GM12878 (cell line): ENCODE measurements at regions not wholly inside any gene's neighbourhood (a gene's known extent, or its start where the extent isn't known, plus 50 kb on each side); places are given as distances from the start of the nearest gene placed in this dataset.

Experiments used
- ATAC-seq: fragments of 200-7000 bp; cut with Tn5 transposase; 3 replicates; pipeline ENCODE4 v1.9.1; 2020; ENCODE audit warnings: mild to moderate bottlenecking, moderate library complexity
- BruUV-seq: library from RNA; stranded (reverse); fragments of 400-500 nt; replicated peaks from 2 replicates; lab custom pipeline; 2021; lab: Mats Ljungman, UMichigan
- CTCF ChIA-PET: fragments of 300-600 bp; sonication (Branson Sonifier 250); formaldehyde crosslinking; extraction: SDS; loops from one replicate; lab custom pipeline; 2021; ENCODE audit warnings: inconsistent platforms; lab: Yijun Ruan, JAX
- POLR2A ChIA-PET: fragments of 350-600 bp; formaldehyde crosslinking; extraction: SDS; loops from one replicate; lab custom pipeline; 2021; ENCODE audit warnings: inconsistent platforms; lab: Charles Lee
- RAD21 ChIA-PET: fragments of 300-600 bp; sonication (Branson Sonifier 250); formaldehyde crosslinking; loops from one replicate; lab custom pipeline; 2023; ENCODE audit warnings: antibody characterized with exemption; ENCODE audit not compliant: unreplicated experiment; lab: Charles Lee
- SMC1A ChIA-PET: fragments of 300-600 bp; sonication (Branson Sonifier 250); formaldehyde crosslinking; loops from one replicate; lab custom pipeline; 2023; ENCODE audit not compliant: unreplicated experiment, uncharacterized antibody; lab: Charles Lee
- DNase-seq: peaks from one replicate; pipeline ENCODE4 v3.0.0-alpha.2; 2011; ENCODE audit warnings: low read depth, low spot score
- FAIRE-seq: peaks from 3 replicates; lab custom pipeline; 2011; peaks lifted over from hg19 to GRCh38; lab: Jason Lieb, UNC
- H2AFZ ChIP-seq: 2 replicates; pipeline ENCODE4 v1.6.0; 2011; ENCODE audit warnings: low read depth, low read length, control low read depth; ENCODE audit not compliant: control insufficient read depth
- H3K27ac ChIP-seq: 2 replicates; pipeline ENCODE4 v1.5.1; 2011; ENCODE audit warnings: control low read depth; ENCODE audit not compliant: control insufficient read depth, insufficient read depth
- H3K27me3 ChIP-seq, 2 experiments: replicated peaks in 1 of 2; 2 replicates each; pipeline versions ENCODE4 v1.6.0 to v1.6.1; 2011; ENCODE audit warnings: low read length in 1 of 2; ENCODE audit not compliant: control insufficient read depth in 2 of 2, insufficient read depth in 2 of 2
- H3K36me3 ChIP-seq, 2 experiments: 2 replicates each; pipeline ENCODE4 v1.5.1; 2011; ENCODE audit warnings: low read length in 1 of 2; ENCODE audit not compliant: control insufficient read depth in 2 of 2, insufficient read depth in 2 of 2
- H3K4me1 ChIP-seq: 2 replicates; pipeline ENCODE4 v1.6.1; 2011; ENCODE audit warnings: mild to moderate bottlenecking, low read length, moderate library complexity, mixed read lengths; ENCODE audit not compliant: control insufficient read depth, insufficient read depth
- H3K4me2 ChIP-seq: 2 replicates; pipeline ENCODE4 v1.6.0; 2011; ENCODE audit warnings: control low read depth; ENCODE audit not compliant: control insufficient read depth, insufficient read depth
- H3K4me3 ChIP-seq: fragments of 200-600 bp; sonication (generic); 2 replicates; pipeline ENCODE4 v1.5.1; 2016
- H3K79me2 ChIP-seq: 2 replicates; pipeline ENCODE4 v1.6.0; 2011; ENCODE audit warnings: low read length; ENCODE audit not compliant: control insufficient read depth, insufficient read depth
- H3K9ac ChIP-seq: 2 replicates; pipeline ENCODE4 v1.8.0; 2011; ENCODE audit warnings: low read length, control low read depth, mixed read lengths; ENCODE audit not compliant: control insufficient read depth, insufficient read depth
- H3K9me3 ChIP-seq: replicated peaks from 3 replicates; pipeline ENCODE4 v1.5.1; 2011; ENCODE audit warnings: mild to moderate bottlenecking, low read length; ENCODE audit not compliant: control insufficient read depth, insufficient read depth
- H4K20me1 ChIP-seq: 2 replicates; pipeline ENCODE4 v1.6.0; 2011; ENCODE audit not compliant: control insufficient read depth, insufficient read depth
- ASH2L ChIP-seq: fragments of 300-600, 200-600 bp; sonication (generic); IDR thresholded peaks from 2 replicates; pipeline ENCODE4 v1.6.1; 2017; ENCODE audit warnings: low read depth, mild to moderate bottlenecking, borderline replicate concordance
- BHLHE40 ChIP-seq, 2 experiments: fragments of 450-650 bp in 1 of 2; IDR thresholded peaks; 2 replicates each; pipeline ENCODE4 v1.6.1; 2011 to 2017; ENCODE audit warnings: low read depth in 2 of 2, borderline replicate concordance in 1 of 2, improper control_type of control experiment in 1 of 2, low read length in 1 of 2, mild to moderate bottlenecking in 1 of 2
- CREB1 ChIP-seq: IDR thresholded peaks from 2 replicates; pipeline ENCODE4 v1.6.1; 2012; ENCODE audit warnings: low read depth, mild to moderate bottlenecking, inconsistent platforms
- DPF2 ChIP-seq: fragments of 450-650 bp; IDR thresholded peaks from 2 replicates; pipeline ENCODE4 v1.6.1; 2017; ENCODE audit warnings: mild to moderate bottlenecking
- IKZF1 ChIP-seq: fragments of 450-650 bp; conservative IDR thresholded peaks from 2 replicates; pipeline ENCODE4 v1.6.1; 2017; ENCODE audit warnings: antibody characterized with exemption, mild to moderate bottlenecking
- NFIC ChIP-seq: IDR thresholded peaks from 2 replicates; pipeline ENCODE4 v1.6.1; 2012; ENCODE audit warnings: low read depth, mild to moderate bottlenecking, inconsistent platforms, low read length, moderate library complexity
- NFYB ChIP-seq: IDR thresholded peaks from 2 replicates; pipeline ENCODE4 v1.6.1; 2011; ENCODE audit warnings: low read depth, mild to moderate bottlenecking, low read length, improper control_type of control experiment, moderate library complexity; ENCODE audit not compliant: insufficient read depth
- NKRF ChIP-seq: fragments of 450-650 bp; conservative IDR thresholded peaks from 2 replicates; pipeline ENCODE4 v1.6.1; 2017; ENCODE audit warnings: mild to moderate bottlenecking, moderate library complexity
- RFX5 ChIP-seq: IDR thresholded peaks from 2 replicates; pipeline ENCODE4 v1.6.1; 2011; ENCODE audit warnings: low read depth, low read length, improper control_type of control experiment
- SIX5 ChIP-seq: IDR thresholded peaks from 2 replicates; pipeline ENCODE4 v1.6.1; 2011; ENCODE audit warnings: mild to moderate bottlenecking, low read depth, low read length, moderate library complexity; ENCODE audit not compliant: severe bottlenecking
- SKIL ChIP-seq: fragments of 450-650 bp; IDR thresholded peaks from 2 replicates; pipeline ENCODE4 v1.6.1; 2017; ENCODE audit warnings: mild to moderate bottlenecking, low read depth, inconsistent platforms; ENCODE audit not compliant: poor library complexity, severe bottlenecking
- STAT1 ChIP-seq: fragments of 450-650 bp; conservative IDR thresholded peaks from 2 replicates; pipeline ENCODE4 v1.6.1; 2014; ENCODE audit warnings: antibody characterized with exemption, mild to moderate bottlenecking
- TCF12 ChIP-seq: IDR thresholded peaks from 2 replicates; pipeline ENCODE4 v1.6.1; 2011; ENCODE audit warnings: low read depth, mild to moderate bottlenecking, low read length
- ZNF687 ChIP-seq: fragments of 450-650 bp; IDR thresholded peaks from 2 replicates; pipeline ENCODE4 v1.6.1; 2017; ENCODE audit warnings: mild to moderate bottlenecking, moderate library complexity
- ZZZ3 ChIP-seq: IDR thresholded peaks from 2 replicates; pipeline ENCODE4 v1.6.1; 2011; ENCODE audit warnings: low read depth; ENCODE audit not compliant: control insufficient read depth, insufficient read length
- WGBS: methylation state at CpG from one replicate; pipeline ENCODE4 v1.1.6; 2016; ENCODE audit warnings: low lambda C conversion rate; ENCODE audit not compliant: insufficient replicate concordance, insufficient coverage; ENCODE audit errors: missing lambda C conversion rate; 5-methylcytosine and 5-hydroxymethylcytosine counted together
- in situ Hi-C: fragments of 300-500 bp; cut with MboI; formaldehyde crosslinking; loops from 9 replicates; pipeline ENCODE4 v1.14.3; 2018; ENCODE audit warnings: mixed read lengths
- intact Hi-C: fragments of 100-400 bp; cut with micrococcal nuclease; formaldehyde crosslinking; loops from one replicate; pipeline ENCODE4 v1.14.2; 2022; ENCODE audit not compliant: unreplicated experiment
- TF ChIP-seq, protein P1 (sequence below): IDR thresholded peaks from 2 replicates; pipeline ENCODE4 v1.6.1; 2011; ENCODE audit warnings: mild to moderate bottlenecking, low read depth, low read length, moderate library complexity; ENCODE audit not compliant: insufficient replicate concordance

DNA sequence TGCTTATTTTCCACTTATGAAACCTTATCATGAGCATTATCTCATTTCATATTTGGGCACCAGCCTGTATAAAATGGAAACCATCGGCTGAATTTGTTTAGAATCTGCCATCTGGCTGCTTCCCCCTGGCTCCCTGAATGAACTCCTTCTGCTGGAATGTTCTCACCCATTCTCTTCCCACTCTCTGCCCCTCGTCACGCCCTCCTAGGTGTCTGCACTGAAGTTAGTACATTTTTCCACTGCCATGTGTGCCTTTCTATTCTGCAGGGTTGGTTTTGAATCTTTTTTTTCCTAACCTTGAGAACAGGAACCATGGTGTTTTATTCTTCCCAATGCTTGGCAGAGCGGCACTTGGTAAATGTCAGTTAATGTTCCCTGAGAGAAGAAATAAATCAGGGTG is 359.7 kb downstream of the MLLT3 start:
- DNase-seq (no peak), ATAC-seq (no peak), FAIRE-seq (no peak)
- ChIA-PET RAD21 (no interaction called here), POLR2A (no interaction called here), SMC1A (no interaction called here), CTCF (no interaction called here)
- no peaks in the 10 kb centered on the region for H3K27me3 ChIP-seq
- no peaks in the 10 kb centered on the region; the same call in 2 of the 3 replicates for H3K9me3 ChIP-seq
- no peak overlapping the region for H3K4me3 ChIP-seq
- no peak overlapping the region for H2AFZ ChIP-seq
- WGBS, result 42% methylated on average over 4 of the region's 4 CpGs
- H3K36me3 ChIP-seq, result no peaks in the 10 kb centered on the region
- H3K9ac ChIP-seq, result no peak overlapping the region
- H3K27ac ChIP-seq, result no peak overlapping the region
- no peaks in the 10 kb centered on the region for H4K20me1 ChIP-seq
- BruUV-seq, result no TSS peak
- intact Hi-C loops (no loop called here), in situ Hi-C loops (no loop called here)
- H3K4me1 ChIP-seq, result no peaks in the 10 kb centered on the region
- H3K4me2 ChIP-seq, result no peak overlapping the region
- H3K79me2 ChIP-seq, result no peaks in the 10 kb centered on the region
- no peak for TF ChIP-seq ASH2L
- no peak for TF ChIP-seq NKRF
- TF ChIP-seq CREB1, result no peak
- TF ChIP-seq SIX5, result no peak
- TF ChIP-seq, protein P1, sequence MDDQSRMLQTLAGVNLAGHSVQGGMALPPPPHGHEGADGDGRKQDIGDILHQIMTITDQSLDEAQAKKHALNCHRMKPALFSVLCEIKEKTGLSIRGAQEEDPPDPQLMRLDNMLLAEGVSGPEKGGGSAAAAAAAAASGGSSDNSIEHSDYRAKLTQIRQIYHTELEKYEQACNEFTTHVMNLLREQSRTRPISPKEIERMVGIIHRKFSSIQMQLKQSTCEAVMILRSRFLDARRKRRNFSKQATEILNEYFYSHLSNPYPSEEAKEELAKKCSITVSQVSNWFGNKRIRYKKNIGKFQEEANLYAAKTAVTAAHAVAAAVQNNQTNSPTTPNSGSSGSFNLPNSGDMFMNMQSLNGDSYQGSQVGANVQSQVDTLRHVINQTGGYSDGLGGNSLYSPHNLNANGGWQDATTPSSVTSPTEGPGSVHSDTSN, result no peak
- TF ChIP-seq ZNF687, result no peak
- no peak for TF ChIP-seq TCF12
- no peak for TF ChIP-seq STAT1
- TF ChIP-seq RFX5, result no peak
- no peak for TF ChIP-seq DPF2
- TF ChIP-seq ZZZ3, result no peak
- TF ChIP-seq IKZF1, result no peak
- no peak for TF ChIP-seq NFIC
- TF ChIP-seq SKIL, result no peak
- no peak for TF ChIP-seq BHLHE40 (IDR thresholded peaks at IDR 0.05; ENCODE audit: borderline replicate concordance in 1 of 2, low read depth in 2 of 2, low read length in 1 of 2)
- no peak for TF ChIP-seq NFYB
